H1 (cell line): ENCODE measurements at regions not wholly inside any gene's neighbourhood (a gene's known extent, or its start where the extent isn't known, plus 50 kb on each side); places are given as distances from the start of the nearest gene placed in this dataset.

Source experiments
- ASH2L ChIP-seq: fragments of 200-600, 300-600 bp; sonication (generic); IDR thresholded peaks from one replicate; pipeline ENCODE4 v1.7.1; 2017; ENCODE audit warnings: low read length
- CHD1 ChIP-seq: IDR thresholded peaks from 2 replicates; pipeline ENCODE4 v1.6.1; 2012; ENCODE audit warnings: low read depth, low read length, improper control_type of control experiment
- CHD2 ChIP-seq: IDR thresholded peaks from 2 replicates; pipeline ENCODE4 v1.6.1; 2012; ENCODE audit warnings: low read length, improper control_type of control experiment
- CREB1 ChIP-seq: IDR thresholded peaks from 2 replicates; pipeline ENCODE4 v1.6.1; 2012; ENCODE audit warnings: inconsistent platforms
- EP300 ChIP-seq, 2 experiments: IDR thresholded peaks; 1 replicate in 1 of 2; 2 replicates in 1 of 2; pipeline ENCODE4 v1.6.1; 2011 to 2012; ENCODE audit warnings: low read depth in 2 of 2, low read length in 2 of 2, mild to moderate bottlenecking in 2 of 2, borderline replicate concordance in 1 of 2, inconsistent platforms in 1 of 2, moderate library complexity in 1 of 2
- POLR2A ChIP-seq, 2 experiments: IDR thresholded peaks; 1 replicate in 1 of 2; 2 replicates in 1 of 2; pipeline ENCODE4 v1.6.1; 2011; ENCODE audit warnings: low read depth in 2 of 2, low read length in 2 of 2, mild to moderate bottlenecking in 2 of 2; ENCODE audit errors: control extremely low read depth in 1 of 2
- POLR2AphosphoS5 ChIP-seq: IDR thresholded peaks from 2 replicates; pipeline ENCODE4 v1.6.1; 2011; ENCODE audit warnings: low read depth, low read length
- SIN3A ChIP-seq, 2 experiments: IDR thresholded peaks in 1 of 2; conservative IDR thresholded peaks in 1 of 2; 2 replicates each; pipeline ENCODE4 v1.6.1; 2011 to 2012; ENCODE audit warnings: low read length in 2 of 2, improper control_type of control experiment in 1 of 2, low read depth in 1 of 2, mild to moderate bottlenecking in 1 of 2
- SP2 ChIP-seq: IDR thresholded peaks from 2 replicates; pipeline ENCODE4 v1.6.1; 2012; ENCODE audit warnings: mild to moderate bottlenecking, low read length, inconsistent platforms
- TAF1 ChIP-seq: IDR thresholded peaks from 2 replicates; pipeline ENCODE4 v1.6.1; 2011; ENCODE audit warnings: mild to moderate bottlenecking, low read depth, low read length
- TAF7 ChIP-seq: optimal IDR thresholded peaks from 2 replicates; pipeline ENCODE3; 2011; ENCODE audit warnings: low read depth, mild to moderate bottlenecking, inconsistent platforms, low read length, moderate library complexity, borderline replicate concordance
- TF ChIP-seq, protein P1 (sequence below), 3 experiments: IDR thresholded peaks; 1 replicate in 2 of 3; 2 replicates in 1 of 3; pipeline versions ENCODE4 v1.5.1 to v1.6.1; 2011; ENCODE audit warnings: low read length in 3 of 3, mild to moderate bottlenecking in 3 of 3, inconsistent platforms in 2 of 3, low read depth in 1 of 3, moderate library complexity in 1 of 3; ENCODE audit not compliant: insufficient read depth in 1 of 3; ENCODE audit errors: control extremely low read depth in 1 of 3
- TF ChIP-seq, protein P2 (sequence below): IDR thresholded peaks from 2 replicates; pipeline ENCODE4 v1.6.1; 2012; ENCODE audit warnings: inconsistent platforms

DNA sequence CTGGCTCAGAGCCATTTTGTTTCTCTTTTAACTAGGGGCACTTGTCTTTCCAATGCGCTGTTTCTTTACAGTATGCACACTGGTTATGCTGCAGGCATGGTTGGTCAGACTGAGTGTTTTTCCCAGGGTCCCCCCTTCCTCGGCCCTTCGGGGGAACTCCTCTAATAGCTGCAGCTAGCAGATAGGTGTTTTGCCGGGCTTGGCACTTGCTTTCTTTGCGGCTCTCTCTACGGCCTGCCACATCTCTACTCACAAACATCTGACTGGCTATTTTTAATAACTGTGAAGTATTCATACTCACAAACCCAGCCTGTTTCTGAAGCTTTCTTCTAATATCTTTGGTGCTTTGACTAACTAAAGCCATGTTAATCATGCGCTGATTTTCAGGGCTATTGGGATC, 89.4 kb downstream of the SLC25A15 start:
- TF ChIP-seq, protein P1, sequence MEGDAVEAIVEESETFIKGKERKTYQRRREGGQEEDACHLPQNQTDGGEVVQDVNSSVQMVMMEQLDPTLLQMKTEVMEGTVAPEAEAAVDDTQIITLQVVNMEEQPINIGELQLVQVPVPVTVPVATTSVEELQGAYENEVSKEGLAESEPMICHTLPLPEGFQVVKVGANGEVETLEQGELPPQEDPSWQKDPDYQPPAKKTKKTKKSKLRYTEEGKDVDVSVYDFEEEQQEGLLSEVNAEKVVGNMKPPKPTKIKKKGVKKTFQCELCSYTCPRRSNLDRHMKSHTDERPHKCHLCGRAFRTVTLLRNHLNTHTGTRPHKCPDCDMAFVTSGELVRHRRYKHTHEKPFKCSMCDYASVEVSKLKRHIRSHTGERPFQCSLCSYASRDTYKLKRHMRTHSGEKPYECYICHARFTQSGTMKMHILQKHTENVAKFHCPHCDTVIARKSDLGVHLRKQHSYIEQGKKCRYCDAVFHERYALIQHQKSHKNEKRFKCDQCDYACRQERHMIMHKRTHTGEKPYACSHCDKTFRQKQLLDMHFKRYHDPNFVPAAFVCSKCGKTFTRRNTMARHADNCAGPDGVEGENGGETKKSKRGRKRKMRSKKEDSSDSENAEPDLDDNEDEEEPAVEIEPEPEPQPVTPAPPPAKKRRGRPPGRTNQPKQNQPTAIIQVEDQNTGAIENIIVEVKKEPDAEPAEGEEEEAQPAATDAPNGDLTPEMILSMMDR (IDR thresholded peaks at IDR 0.05; ENCODE audit: control extremely low read depth in 1 of 3, insufficient read depth in 1 of 3, low read depth in 1 of 3, low read length in 3 of 3): no peak
- TF ChIP-seq EP300 (IDR thresholded peaks at IDR 0.05; ENCODE audit: borderline replicate concordance in 1 of 2, low read depth in 2 of 2, low read length in 2 of 2) (no peak), POLR2A (IDR thresholded peaks at IDR 0.05; ENCODE audit: control extremely low read depth in 1 of 2, low read depth in 2 of 2, low read length in 2 of 2) (no peak), TAF7 (no peak), SP2 (no peak), POLR2AphosphoS5 (no peak), SIN3A (conservative IDR thresholded peaks at IDR 0.05 in 1 of 2, IDR thresholded peaks at IDR 0.05 in 1 of 2; ENCODE audit: low read depth in 1 of 2, low read length in 2 of 2) (no peak), ASH2L (no peak), CREB1 (no peak), CHD1 (no peak), TAF1 (no peak), CHD2 (no peak)
- TF ChIP-seq, protein P2, sequence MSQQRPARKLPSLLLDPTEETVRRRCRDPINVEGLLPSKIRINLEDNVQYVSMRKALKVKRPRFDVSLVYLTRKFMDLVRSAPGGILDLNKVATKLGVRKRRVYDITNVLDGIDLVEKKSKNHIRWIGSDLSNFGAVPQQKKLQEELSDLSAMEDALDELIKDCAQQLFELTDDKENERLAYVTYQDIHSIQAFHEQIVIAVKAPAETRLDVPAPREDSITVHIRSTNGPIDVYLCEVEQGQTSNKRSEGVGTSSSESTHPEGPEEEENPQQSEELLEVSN: no peak
